GM23338 (cell line): ENCODE measurements at regions not wholly inside any gene's neighbourhood (a gene's known extent, or its start where the extent isn't known, plus 50 kb on each side); places are given as distances from the start of the nearest gene placed in this dataset.

ENCODE experiments used
- ATAC-seq: fragments of 200-7000 bp; cut with Tn5 transposase; 3 replicates; pipeline ENCODE4 v1.9.1; 2020
- DNase-seq: peaks from one replicate; pipeline ENCODE4 v3.0.0-alpha.2; 2015; ENCODE audit warnings: low spot score
- H2AFZ ChIP-seq: fragments of 200-600 bp; sonication (generic); 2 replicates; pipeline ENCODE4 v1.8.0; 2016; ENCODE audit warnings: antibody characterized with exemption, mild to moderate bottlenecking, moderate library complexity
- H3F3A ChIP-seq: fragments of 200-600 bp; sonication (generic); replicated peaks from 2 replicates; pipeline ENCODE4 v1.8.0; 2017; ENCODE audit warnings: antibody characterized with exemption, mixed run types, low read depth
- H3K27ac ChIP-seq: fragments of 200-600 bp; sonication (generic); 2 replicates; pipeline ENCODE4 v1.6.1; 2016; ENCODE audit warnings: low read depth
- H3K27me3 ChIP-seq: fragments of 200-600 bp; sonication (generic); 2 replicates; pipeline ENCODE4 v1.8.0; 2016; ENCODE audit warnings: mild to moderate bottlenecking, mixed run types, moderate library complexity; ENCODE audit not compliant: insufficient read depth
- H3K36me3 ChIP-seq: fragments of 200-600 bp; sonication (generic); 2 replicates; pipeline ENCODE4 v1.8.0; 2016; ENCODE audit warnings: mild to moderate bottlenecking; ENCODE audit not compliant: insufficient read depth
- H3K4me1 ChIP-seq: fragments of 200-600 bp; sonication (generic); 2 replicates; pipeline ENCODE4 v1.8.0; 2016; ENCODE audit warnings: mild to moderate bottlenecking, moderate library complexity; ENCODE audit not compliant: insufficient read depth
- H3K4me2 ChIP-seq: fragments of 200-600 bp; sonication (generic); 2 replicates; pipeline ENCODE4 v1.7.1; 2017; ENCODE audit warnings: mixed run types
- H3K4me3 ChIP-seq: fragments of 200-600 bp; sonication (generic); 2 replicates; pipeline ENCODE4 v1.6.1; 2016; ENCODE audit warnings: mixed run types
- H3K79me2 ChIP-seq: fragments of 200-600 bp; sonication (generic); replicated peaks from 2 replicates; pipeline ENCODE4 v1.8.0; 2017; ENCODE audit warnings: mild to moderate bottlenecking; ENCODE audit not compliant: insufficient read depth
- H3K9me2 ChIP-seq: fragments of 200-600 bp; sonication (generic); 2 replicates; pipeline ENCODE4 v1.8.0; 2017; ENCODE audit not compliant: insufficient read depth
- H4K20me1 ChIP-seq: fragments of 200-600 bp; sonication (generic); replicated peaks from 2 replicates; pipeline ENCODE4 v1.8.0; 2017; ENCODE audit warnings: mild to moderate bottlenecking; ENCODE audit not compliant: insufficient read depth
- H3K27ac Mint-ChIP-seq: 2 replicates; pipeline ENCODE4 v1.8.0; 2020; ENCODE audit warnings: inconsistent platforms, mild to moderate bottlenecking, moderate library complexity, mixed read lengths
- H3K27me3 Mint-ChIP-seq: 3 replicates; pipeline ENCODE4 v1.8.0; 2022; ENCODE audit warnings: low read depth, mild to moderate bottlenecking, moderate library complexity, mixed read lengths, inconsistent platforms; ENCODE audit not compliant: insufficient read depth, poor library complexity
- H3K36me3 Mint-ChIP-seq: 3 replicates; pipeline ENCODE4 v1.8.0; 2021; ENCODE audit warnings: low read depth, mild to moderate bottlenecking, inconsistent platforms, moderate library complexity, mixed read lengths
- H3K4me1 Mint-ChIP-seq: 3 replicates; pipeline ENCODE4 v1.8.0; 2020; ENCODE audit warnings: mild to moderate bottlenecking, inconsistent platforms, mixed read lengths
- H3K4me3 Mint-ChIP-seq: 3 replicates; pipeline ENCODE4 v1.8.0; 2021; ENCODE audit warnings: moderate library complexity, mild to moderate bottlenecking, inconsistent platforms, mixed read lengths
- H3K9me3 Mint-ChIP-seq: 3 replicates; pipeline ENCODE4 v1.8.0; 2020; ENCODE audit warnings: moderate library complexity, mild to moderate bottlenecking, inconsistent platforms, mixed read lengths
- CTCF ChIP-seq, 2 experiments: fragments of 200-600 bp in 1 of 2; sonication (generic) in 1 of 2; conservative IDR thresholded peaks; 2 replicates each; pipeline versions ENCODE4 v1.5.1 to v1.6.1; 2016 to 2017; ENCODE audit warnings: antibody characterized with exemption in 2 of 2, low read depth in 2 of 2, mild to moderate bottlenecking in 2 of 2, moderate library complexity in 1 of 2
- ETS1 ChIP-seq: IDR thresholded peaks from 2 replicates; pipeline ENCODE4 v1.6.1; 2016; ENCODE audit warnings: antibody characterized with exemption
- EZH2 ChIP-seq: fragments of 200-600 bp; sonication (generic); IDR thresholded peaks from one replicate; pipeline ENCODE4 v1.8.0; 2017; ENCODE audit warnings: antibody characterized with exemption, mild to moderate bottlenecking, low read depth; ENCODE audit not compliant: unreplicated experiment
- EZH2phosphoT487 ChIP-seq: fragments of 200-600 bp; sonication (generic); IDR thresholded peaks from one replicate; pipeline ENCODE4 v1.8.1; 2018; ENCODE audit warnings: antibody characterized with exemption; ENCODE audit not compliant: unreplicated experiment
- JUNB ChIP-seq: IDR thresholded peaks from one replicate; pipeline ENCODE4 v1.6.1; 2016; ENCODE audit warnings: antibody characterized with exemption; ENCODE audit not compliant: unreplicated experiment
- NANOG ChIP-seq: IDR thresholded peaks from 2 replicates; pipeline ENCODE4 v1.6.1; 2016; ENCODE audit warnings: antibody characterized with exemption, borderline replicate concordance
- POLR2AphosphoS5 ChIP-seq: IDR thresholded peaks from 2 replicates; pipeline ENCODE4 v1.6.1; 2016; ENCODE audit warnings: antibody characterized with exemption, low read depth
- STAT1 ChIP-seq: IDR thresholded peaks from one replicate; pipeline ENCODE4 v1.6.1; 2016; ENCODE audit warnings: antibody characterized with exemption; ENCODE audit not compliant: unreplicated experiment
- ZNF114 ChIP-seq: fragments of 250-450 bp; sonication (Bioruptor Pico); IDR thresholded peaks from 2 replicates; pipeline ENCODE4 v1.5.0; 2020; ENCODE audit warnings: mild to moderate bottlenecking, moderate library complexity
- ZNF331 ChIP-seq: fragments of 250-450 bp; sonication (Bioruptor Pico); IDR thresholded peaks from 2 replicates; pipeline ENCODE4 v1.5.0; 2020; ENCODE audit warnings: low read depth, mild to moderate bottlenecking, moderate library complexity
- ZNF462 ChIP-seq: fragments of 250-450 bp; sonication (Bioruptor Pico); IDR thresholded peaks from 2 replicates; pipeline ENCODE4 v1.5.0; 2020; ENCODE audit warnings: mild to moderate bottlenecking, moderate library complexity
- TF ChIP-seq, protein P1 (sequence below): IDR thresholded peaks from one replicate; pipeline ENCODE4 v1.6.1; 2018; ENCODE audit warnings: antibody characterized with exemption; ENCODE audit not compliant: unreplicated experiment

DNA sequence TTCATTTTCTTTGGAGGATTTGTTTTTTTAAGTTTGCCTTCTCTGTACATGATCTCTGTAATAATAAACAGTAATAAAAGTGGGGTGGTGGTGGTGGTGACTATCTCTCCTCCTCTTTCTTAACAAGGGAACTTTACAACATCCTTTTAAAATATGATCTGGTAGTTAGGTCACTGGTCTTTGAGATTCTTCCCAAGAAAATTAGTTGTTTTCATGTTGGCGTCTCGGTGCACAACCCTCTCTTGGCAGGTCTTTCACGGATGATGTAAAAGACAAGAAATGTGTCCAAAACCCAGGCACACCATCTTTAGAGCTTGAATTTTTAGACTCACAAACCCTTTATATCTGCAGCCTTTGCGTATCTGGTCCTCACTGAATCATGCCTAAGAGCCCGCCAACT, 488.5 kb upstream of the TBX3 start:
- no peak overlapping the region for H3K4me3 ChIP-seq
- no peaks in the 10 kb centered on the region for H3K4me1 ChIP-seq
- no peak for DNase-seq
- H3K4me1 Mint-ChIP-seq: no peaks in the 10 kb centered on the region
- H3K27me3 Mint-ChIP-seq: no peaks in the 10 kb centered on the region
- H2AFZ ChIP-seq: no peak overlapping the region
- no peak overlapping the region for H3K27ac Mint-ChIP-seq
- H3K9me3 Mint-ChIP-seq: no peaks in the 10 kb centered on the region
- no peak for ATAC-seq
- H3K36me3 ChIP-seq: no peaks in the 10 kb centered on the region
- TF ChIP-seq STAT1 (no peak), ZNF462 (CRISPR knock-in tag) (no peak), EZH2phosphoT487 (no peak), ZNF114 (CRISPR knock-in tag) (no peak), POLR2AphosphoS5 (no peak), ZNF331 (CRISPR knock-in tag) (no peak), JUNB (no peak), ETS1 (no peak), CTCF (conservative IDR thresholded peaks at IDR 0.05; ENCODE audit: low read depth in 2 of 2) (no peak), EZH2 (no peak), NANOG (no peak)
- TF ChIP-seq, protein P1, sequence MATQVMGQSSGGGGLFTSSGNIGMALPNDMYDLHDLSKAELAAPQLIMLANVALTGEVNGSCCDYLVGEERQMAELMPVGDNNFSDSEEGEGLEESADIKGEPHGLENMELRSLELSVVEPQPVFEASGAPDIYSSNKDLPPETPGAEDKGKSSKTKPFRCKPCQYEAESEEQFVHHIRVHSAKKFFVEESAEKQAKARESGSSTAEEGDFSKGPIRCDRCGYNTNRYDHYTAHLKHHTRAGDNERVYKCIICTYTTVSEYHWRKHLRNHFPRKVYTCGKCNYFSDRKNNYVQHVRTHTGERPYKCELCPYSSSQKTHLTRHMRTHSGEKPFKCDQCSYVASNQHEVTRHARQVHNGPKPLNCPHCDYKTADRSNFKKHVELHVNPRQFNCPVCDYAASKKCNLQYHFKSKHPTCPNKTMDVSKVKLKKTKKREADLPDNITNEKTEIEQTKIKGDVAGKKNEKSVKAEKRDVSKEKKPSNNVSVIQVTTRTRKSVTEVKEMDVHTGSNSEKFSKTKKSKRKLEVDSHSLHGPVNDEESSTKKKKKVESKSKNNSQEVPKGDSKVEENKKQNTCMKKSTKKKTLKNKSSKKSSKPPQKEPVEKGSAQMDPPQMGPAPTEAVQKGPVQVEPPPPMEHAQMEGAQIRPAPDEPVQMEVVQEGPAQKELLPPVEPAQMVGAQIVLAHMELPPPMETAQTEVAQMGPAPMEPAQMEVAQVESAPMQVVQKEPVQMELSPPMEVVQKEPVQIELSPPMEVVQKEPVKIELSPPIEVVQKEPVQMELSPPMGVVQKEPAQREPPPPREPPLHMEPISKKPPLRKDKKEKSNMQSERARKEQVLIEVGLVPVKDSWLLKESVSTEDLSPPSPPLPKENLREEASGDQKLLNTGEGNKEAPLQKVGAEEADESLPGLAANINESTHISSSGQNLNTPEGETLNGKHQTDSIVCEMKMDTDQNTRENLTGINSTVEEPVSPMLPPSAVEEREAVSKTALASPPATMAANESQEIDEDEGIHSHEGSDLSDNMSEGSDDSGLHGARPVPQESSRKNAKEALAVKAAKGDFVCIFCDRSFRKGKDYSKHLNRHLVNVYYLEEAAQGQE: no peak
- no peaks in the 10 kb centered on the region for H3K36me3 Mint-ChIP-seq
- no peak overlapping the region for H3K4me2 ChIP-seq
- no peaks in the 10 kb centered on the region for H3K27me3 ChIP-seq
- H3F3A ChIP-seq: no peaks in the 10 kb centered on the region
- H3K79me2 ChIP-seq: no peaks in the 10 kb centered on the region
- H3K27ac ChIP-seq: no peak overlapping the region
- no peaks in the 10 kb centered on the region for H4K20me1 ChIP-seq
- H3K9me2 ChIP-seq: no peaks in the 10 kb centered on the region
- no peak overlapping the region for H3K4me3 Mint-ChIP-seq
